SKM-1 (cell line): ENCODE measurements at regions not wholly inside any gene's neighbourhood (a gene's known extent, or its start where the extent isn't known, plus 50 kb on each side); places are given as distances from the start of the nearest gene placed in this dataset.
"Not testable (repeated sequence)": the region's sequence is repeated elsewhere in the genome, so short reads cannot be mapped to it uniquely, and the experiment has no call there.

ENCODE experiments used
- DNase-seq: peaks from one replicate; lab custom pipeline; 2025; ENCODE audit not compliant: unreplicated experiment; lab: John Stamatoyannopoulos, UW

DNA sequence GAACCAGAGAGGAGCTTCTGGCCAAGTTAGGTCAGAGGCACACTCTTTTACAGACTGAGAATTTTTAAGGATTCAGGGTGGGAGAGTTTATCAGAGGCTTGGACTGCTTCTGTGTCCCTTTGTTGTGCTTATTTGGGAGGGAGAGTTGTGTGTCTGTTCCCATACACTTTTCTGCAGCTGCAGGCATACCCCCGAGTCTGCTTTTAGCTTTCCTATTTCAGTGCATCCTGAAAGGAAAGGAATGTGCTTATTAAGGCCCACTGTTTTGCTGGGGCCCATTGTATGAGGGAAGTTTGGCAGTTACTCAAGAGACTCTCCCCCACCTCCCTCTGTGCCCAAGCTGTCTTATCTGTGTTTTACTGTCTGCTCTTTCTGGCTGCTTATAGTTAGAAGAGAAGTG lies 257.4 kb upstream of the AADAT start:
- DNase-seq, result not testable (repeated sequence)

DNA sequence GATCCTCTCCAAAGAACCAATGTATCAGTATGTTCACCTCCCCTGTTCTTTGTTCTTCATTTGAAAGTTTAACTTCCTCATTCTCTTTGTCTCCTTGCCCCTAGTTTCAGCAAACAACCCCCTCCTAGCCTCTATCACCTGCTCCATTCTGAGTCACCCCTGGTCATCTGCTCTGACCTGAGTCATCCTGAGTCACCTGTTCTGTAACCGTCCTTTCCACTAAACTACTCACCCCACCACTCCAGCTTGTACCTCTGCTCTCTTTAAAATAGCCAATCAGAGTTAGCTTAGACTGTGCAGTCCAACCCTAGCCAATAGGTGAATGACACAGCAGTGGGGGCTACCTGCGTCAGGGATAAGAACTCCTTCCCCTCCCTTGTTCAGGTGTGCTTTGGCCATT lies 249.8 kb upstream of the AADAT start:
- DNase-seq, result no peak

DNA sequence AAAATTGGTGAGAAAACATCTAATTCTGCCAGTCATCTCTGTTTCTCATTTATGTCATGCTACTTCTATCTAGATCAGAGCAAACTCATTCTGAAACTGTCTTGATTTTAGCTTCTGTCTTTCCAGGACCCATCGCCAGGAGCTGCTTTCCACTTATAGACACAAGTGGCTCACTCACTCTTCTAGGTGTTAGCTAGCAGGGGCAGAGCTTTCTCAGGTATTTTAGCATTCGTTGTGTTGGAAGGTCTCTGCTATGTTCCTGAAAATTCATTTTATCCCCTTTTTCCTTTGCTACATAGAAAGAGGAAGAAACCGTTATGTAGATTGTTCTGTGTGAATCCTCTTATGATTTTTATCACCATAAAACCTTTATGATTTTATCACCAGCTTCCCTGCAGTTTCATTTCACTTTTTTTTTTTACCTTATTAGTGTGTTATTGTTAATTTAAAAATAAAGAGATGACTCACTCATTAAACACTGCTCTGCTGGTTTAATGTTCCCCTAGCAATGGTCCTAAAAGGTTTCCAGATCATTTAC lies 246.6 kb upstream of the AADAT start:
- DNase-seq, result no peak

DNA sequence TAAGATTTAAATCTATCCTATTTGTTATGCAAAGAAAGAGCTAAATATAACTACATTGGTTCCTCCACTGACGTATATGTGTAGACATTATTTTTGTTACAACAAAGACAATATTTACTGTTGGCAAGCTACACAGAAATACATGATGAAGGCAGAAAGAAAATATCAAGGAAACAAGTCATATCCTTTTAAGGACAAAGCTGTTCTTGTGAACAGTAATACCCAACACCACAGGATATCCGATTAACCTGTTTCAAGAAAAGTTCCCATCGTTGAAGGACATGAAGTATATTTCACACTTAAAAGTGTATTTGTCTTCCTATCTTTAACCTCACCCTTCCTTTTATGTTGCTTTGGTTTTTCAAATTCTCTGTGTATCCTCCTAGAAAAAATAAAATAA lies 235.8 kb upstream of the AADAT start:
- DNase-seq, result no peak

DNA sequence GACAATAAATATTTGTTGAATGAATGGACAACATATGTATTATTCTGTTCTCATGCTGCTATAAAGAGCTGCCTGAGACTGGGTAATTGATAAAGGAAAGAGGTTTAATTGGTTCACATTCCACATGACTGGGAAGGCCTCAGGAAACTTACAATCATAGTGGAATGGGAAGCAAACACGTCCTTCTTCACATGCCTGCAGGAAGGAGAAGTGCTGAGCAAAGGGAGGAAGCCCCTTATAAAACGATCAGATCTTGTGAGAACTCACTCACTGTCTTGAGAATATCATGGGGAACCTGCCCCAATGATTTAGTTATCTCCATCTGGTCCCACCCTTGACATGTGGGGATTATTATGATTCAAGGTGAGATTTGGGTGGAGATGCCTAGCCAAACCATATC lies 233.9 kb upstream of the AADAT start:
- no peak for DNase-seq

DNA sequence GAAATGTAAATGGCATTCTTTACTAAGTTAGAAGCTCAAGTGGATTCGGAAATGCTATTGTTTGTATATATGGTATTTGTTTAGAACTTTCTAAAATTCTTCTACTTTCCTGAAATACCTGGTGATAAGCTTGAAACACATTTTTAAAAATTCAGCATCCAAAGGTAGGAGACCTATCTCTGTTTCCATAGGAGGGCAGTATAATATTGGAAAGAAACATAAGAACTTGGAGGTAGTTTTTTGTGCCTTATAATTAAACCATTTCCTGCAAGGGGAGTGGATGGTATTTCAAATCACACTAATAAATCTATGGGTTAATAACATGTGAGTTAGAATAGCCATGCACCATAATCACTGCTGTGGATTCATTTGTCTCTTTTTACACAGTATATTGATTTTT lies 217.4 kb upstream of the AADAT start:
- DNase-seq, result no peak

DNA sequence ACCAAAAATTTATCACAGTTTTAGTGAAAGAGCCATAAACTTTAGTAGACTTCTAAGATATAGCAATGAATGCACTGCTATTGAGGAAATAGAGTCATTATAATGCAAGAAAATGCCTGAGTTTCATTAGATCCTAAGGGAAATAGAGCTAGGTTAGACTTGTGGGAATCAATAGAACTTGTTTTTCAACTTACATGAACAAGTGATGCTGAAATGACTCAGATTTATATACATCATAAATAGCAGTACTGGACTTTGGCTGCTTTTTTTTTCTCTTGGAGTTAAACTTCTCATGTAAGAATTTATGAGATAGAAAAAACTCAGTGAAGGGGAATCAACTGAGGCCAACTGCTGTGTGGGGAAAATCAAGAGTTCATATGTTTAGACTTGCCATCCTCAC lies 216.5 kb upstream of the AADAT start:
- DNase-seq, result no peak

DNA sequence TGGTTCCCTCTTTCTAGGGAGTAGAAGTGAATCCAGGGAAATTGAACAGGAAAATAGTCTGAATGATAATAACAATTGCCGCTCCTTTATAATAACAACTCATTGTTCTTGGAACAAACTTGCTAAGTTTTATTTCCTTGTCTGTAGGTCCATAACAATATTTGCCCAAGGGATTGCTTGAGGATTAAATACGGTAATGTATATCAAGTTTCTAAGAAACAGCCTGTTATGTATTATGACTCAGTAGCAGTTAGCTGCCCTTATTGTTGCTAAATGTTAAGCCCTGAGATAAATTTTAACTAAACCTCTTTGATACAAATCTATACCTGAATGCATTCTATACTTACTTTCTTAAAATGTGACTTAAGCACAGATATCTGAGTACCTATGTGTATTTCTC lies 215.9 kb upstream of the AADAT start:
- DNase-seq, result no peak

DNA sequence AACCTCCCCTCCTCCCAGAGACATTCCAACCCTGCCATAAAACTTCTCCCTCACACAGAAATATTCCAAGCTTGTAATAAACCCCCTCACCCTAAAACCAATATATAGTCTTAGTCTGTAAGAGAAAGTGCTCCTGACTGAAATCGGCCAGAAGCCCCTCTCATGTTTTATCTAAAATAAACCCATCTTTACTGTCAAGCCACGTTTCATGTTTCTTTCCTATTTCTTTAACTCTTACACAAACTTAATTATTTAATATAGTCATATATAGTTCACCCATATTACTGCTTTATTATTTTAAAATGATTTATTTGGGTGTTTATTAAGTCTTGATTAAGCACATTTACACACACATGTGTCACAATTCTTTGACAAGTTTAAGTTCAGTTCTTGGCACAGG lies 191.3 kb upstream of the AADAT start:
- no peak for DNase-seq

DNA sequence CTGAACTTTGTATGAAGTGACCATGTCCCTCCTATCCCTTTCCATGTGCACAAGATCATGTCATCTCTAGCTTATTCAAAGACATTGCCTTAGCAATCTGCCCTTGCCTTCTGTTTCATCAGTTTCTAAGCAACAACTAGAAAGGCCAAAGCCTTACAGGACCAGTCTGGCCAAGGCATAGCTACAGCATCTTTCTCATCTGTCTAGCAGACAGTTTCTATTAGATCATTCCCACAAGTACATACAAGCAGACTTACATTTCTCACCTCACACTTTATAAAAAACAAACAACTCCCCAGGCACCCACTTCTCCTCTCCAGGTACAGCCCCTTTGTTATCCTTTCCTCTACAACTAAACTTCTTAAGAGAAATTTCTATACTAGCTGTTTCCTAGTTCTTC lies 188.7 kb upstream of the AADAT start:
- no peak for DNase-seq

DNA sequence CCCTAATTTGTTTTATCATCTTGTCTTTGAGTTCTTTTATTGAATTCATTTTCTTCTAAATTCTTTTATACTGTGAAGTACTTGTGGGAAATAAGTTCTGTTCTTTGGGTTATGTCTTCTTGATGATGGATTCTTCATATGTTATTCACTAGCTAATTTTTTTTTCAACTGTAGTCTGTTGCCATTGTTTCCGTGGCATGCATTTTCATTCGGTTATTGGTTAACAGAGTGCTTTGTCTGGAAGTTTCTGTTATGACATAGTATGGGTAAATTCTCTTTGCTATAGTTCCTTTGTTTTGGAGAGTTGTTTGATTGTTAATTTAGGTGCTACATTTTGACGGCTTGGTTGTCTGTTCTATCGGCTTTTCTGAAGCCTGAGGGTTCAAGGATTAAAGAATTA lies 184.9 kb upstream of the AADAT start:
- no peak for DNase-seq

DNA sequence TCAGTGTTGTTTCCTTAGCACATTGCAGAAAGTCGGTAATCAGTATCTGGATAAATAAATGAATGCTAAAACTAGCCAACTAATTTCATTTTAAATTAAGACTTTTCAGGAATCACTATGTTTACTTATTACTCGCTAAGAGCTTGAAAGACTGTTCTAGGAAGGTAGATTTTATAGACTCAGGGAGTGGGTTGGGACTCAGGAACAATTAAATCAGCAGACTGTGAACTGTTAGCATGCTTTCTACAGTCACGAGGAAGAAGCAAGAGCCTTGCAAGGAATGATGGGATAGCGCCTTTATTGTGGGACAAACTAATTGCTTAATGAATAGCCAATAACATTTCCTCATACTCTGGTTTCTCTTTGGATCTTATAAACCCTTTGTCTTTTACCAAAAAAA lies 183.2 kb upstream of the AADAT start:
- no peak for DNase-seq

DNA sequence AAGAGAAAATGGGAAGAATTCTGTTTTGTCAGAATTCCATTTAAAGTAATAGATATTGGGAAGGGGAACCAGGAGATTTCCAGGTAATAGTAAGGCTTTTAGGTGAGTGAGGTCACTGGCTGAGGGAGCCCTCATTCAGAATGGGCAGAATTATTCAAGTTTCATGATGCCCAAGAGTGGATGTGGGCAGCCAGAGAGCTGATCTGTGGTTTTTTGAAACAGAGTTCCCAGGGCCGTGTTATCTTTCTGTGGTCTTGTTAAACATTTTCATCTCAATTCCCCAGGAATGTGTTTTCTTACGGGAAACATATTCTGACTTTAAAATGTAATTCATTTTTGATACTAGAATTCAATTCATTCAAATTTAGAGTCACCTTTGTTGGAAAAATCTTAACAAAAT lies 182.0 kb upstream of the AADAT start:
- no peak for DNase-seq

DNA sequence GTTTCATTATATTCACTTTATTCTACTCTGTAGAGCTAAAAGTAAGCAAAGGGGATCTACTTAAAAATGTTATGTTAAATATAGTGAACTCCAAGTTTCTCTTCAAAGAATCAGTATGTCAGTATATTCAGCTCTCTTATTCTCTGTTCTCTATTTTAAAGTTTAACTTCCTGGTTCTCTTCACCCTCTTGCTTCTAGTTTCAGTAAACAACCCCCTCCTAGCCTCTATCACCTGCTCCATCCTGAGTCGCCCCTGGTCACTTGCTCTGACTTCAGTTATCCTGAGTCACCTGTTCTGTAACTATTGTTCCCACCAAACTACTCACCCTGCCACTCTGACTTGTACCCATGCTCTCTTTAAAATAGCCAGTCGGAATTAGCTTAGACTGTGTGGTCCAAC lies 180.9 kb upstream of the AADAT start:
- no peak for DNase-seq

DNA sequence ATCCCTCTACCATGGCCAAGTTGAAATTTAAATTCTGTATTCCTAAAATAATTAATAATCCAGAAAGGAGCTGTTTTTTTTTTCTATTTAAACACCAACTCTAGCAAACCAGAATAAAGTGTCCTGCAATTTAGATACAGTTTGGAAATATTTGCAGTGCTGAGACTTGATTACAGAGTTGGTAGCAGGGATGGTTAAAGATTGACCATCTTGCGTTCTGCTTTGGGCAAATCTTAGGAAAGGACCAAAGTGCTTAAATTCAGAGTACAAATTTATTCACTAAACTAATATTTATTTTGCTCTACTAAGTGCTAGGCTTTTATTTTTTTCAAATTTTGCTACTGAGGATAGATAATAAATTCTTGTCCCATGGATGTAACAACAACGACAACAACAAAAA lies 180.2 kb upstream of the AADAT start:
- DNase-seq, result no peak

DNA sequence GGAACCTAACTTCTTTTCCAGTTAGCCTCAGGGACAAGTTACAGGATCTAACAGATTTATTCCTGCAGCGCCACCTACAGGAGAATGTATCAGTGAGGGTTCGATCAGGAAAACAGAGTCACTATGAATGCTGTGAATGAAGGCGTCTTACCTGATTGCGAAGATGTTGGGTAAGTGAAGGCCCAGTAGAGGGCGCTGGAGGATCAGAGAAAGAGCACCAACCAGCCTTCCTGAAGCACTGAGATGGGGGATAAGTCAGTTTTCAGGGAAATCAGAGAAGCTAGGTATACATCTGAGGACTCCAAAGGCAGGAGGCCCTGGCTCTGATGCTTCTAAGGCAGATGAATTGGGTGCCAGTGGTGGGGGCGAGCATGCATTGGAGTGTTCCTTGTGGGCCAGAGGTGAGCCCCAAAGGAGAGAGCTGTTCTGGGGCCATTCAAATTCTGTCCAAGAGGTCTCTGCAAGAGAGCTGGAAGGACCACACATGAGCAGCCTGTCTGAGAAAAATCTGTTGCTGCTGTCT lies 169.9 kb upstream of the AADAT start:
- DNase-seq, result peak; percentile 85

DNA sequence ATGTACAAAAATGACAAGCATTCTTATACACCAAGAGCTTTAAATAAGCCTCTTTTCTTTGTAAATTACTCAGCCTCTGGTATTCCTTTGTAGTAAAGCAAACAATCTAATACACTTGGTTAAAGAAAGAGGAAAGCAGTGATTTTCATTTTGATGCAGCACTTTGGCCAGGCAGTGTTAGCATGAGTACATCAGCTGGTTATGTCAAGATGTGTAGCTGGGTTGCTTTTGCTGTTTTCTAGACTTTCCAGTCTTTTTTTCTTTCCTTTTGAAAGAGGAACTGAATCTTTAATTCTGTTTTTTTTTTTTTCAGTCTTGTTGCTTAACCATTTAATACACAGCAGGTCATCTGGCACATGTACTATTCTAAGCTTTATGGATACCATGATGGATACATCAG lies 167.1 kb upstream of the AADAT start:
- no peak for DNase-seq

DNA sequence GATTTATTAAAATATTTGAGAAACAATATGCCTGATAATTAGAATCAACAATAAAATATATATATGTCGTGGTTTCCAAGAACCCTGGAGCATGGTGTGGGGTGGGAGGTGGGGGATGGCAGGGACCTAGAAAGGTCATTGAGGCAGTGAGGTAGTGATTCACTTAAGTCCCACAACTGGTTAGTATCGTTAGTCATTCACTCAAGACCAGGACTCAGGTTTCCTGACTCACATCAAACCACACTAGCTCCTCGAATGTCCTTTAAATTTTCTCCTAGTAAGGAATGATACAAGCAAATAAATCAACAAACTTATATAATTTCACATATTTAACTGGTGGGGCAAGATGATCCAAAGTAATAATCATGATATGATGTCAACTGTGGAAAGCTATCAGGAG lies 158.8 kb upstream of the AADAT start:
- DNase-seq, result no peak

DNA sequence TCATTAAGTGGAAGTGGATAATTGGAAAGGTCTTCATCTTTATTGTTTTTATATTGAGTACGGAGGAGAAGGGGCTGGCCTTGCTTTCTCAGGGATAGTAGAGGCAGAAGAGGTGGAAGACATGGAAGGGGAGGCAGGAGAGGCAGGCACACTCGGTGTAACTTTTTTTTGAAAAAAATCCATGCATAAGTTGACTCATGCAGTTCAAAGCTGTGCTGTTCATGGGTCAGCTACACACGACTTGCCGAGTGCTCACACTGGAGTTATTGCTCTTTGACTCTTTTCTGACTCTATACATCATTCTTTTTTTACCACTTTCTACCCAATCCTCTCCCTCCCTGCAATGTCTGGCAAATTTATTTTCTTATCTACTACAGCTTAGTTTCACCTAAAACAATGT lies 158.3 kb upstream of the AADAT start:
- DNase-seq, result no peak

DNA sequence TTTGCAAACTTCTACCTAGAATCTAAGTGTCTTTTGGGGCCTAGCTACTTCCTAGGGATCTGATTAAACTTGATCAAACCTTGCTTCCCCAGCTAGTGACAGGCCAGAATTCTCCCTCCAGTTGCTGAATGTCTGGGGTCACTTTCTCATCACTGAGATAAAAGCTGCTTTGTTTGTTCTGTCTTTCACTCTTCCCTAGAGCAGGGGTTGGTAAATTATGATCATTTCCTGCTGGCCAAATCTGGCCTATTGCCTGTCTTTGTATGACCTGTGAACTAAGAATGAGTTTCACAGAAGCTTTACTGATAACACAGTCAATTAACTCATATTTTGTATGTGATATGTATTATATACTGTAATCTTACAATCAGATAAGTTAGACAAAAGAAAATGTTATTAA lies 157.8 kb upstream of the AADAT start:
- no peak for DNase-seq

DNA sequence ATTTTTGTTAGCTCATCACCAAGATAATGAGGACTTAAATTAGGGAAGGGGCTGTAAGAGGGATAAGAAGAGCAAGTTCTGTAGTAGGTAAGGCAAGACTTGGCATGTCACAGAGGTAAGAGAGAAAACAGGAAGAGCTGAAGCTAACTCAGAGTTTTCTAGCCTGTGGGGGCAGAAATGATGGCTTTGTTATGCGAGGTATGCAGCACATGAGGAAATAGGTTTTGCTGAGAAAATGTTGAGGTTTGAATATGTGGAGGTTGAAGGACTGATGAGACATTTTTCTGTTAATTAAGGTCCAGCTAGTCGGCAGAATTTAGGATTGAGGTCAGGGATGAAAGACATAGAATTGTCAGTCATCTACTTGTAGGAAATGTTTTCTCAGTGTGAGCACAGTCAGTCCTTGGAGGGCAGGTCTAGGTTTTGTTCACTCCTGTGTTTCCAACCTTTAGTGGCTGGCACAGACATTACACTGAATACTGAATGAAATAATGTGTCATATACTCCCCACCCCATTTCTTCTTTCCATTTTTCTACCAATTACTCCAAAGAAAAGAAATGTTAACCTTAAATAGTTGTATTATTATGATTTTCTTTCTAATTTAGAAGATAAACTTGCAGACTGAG lies 154.0 kb upstream of the AADAT start:
- no peak for DNase-seq

DNA sequence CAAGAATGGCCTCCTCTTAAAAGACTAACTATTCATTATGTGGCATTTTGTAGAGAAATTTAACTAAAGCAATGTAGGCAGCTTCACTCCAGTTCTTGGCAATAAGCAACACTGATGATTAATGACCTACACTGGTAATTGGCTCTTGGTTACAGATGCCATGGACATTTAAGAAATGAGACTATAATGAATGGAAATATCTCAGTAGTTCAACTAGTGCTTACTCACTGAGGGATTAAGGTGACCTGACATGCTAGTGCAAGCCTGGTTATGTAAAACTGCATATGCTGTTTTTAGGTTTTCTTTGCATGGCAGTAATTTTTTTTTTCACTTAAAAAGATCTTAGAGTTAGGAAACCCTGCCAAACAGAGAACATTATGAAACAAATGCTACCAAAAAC lies 152.7 kb upstream of the AADAT start:
- no peak for DNase-seq

DNA sequence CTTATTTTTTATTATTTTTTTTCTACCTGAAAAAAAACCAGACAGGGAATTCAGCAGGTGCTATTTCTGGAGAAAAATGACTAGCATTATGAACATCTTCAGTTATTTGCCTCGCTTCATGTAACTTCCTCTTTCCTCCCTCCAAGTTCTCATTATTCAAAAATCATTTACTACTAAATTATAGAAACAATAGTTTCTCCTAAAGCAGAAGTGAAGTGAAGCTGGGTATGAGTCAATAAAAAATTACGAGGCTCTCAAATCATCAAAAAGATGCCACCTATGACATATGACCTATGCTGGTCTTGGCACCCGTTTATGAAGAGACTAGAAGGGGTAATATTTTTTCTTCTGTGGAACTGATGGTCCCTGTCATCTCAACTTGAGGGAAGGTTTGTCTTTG lies 145.0 kb upstream of the AADAT start:
- DNase-seq, result no peak
